ENCODE measurements at regions not wholly inside any gene's neighbourhood (a gene's known extent, or its start where the extent isn't known, plus 50 kb on each side); places are given as distances from the start of the nearest gene placed in this dataset.

DNA sequence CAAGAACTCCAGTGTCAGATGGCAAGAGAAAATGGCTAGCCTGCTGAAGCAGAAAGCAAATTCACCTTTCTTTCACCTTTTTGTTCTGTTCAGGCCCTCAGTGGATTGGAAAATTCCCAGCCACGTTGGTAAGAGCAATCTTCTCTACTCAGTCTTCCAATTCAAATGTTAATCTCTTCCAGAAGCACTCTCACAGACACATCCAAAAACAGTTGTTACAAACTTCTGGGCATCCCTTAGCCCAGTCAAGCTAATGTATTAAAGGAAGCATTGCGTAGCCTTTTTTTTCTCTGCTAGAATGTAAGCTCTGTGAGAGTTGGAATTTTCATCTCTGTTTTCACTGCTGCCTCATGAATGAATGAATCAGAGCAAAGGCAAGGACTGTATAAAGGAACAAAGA is 109.2 kb upstream of the ROBO2 start:
- TF ChIP-seq, protein P1, sequence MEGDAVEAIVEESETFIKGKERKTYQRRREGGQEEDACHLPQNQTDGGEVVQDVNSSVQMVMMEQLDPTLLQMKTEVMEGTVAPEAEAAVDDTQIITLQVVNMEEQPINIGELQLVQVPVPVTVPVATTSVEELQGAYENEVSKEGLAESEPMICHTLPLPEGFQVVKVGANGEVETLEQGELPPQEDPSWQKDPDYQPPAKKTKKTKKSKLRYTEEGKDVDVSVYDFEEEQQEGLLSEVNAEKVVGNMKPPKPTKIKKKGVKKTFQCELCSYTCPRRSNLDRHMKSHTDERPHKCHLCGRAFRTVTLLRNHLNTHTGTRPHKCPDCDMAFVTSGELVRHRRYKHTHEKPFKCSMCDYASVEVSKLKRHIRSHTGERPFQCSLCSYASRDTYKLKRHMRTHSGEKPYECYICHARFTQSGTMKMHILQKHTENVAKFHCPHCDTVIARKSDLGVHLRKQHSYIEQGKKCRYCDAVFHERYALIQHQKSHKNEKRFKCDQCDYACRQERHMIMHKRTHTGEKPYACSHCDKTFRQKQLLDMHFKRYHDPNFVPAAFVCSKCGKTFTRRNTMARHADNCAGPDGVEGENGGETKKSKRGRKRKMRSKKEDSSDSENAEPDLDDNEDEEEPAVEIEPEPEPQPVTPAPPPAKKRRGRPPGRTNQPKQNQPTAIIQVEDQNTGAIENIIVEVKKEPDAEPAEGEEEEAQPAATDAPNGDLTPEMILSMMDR (IDR thresholded peaks at IDR 0.05): no peak

DNA sequence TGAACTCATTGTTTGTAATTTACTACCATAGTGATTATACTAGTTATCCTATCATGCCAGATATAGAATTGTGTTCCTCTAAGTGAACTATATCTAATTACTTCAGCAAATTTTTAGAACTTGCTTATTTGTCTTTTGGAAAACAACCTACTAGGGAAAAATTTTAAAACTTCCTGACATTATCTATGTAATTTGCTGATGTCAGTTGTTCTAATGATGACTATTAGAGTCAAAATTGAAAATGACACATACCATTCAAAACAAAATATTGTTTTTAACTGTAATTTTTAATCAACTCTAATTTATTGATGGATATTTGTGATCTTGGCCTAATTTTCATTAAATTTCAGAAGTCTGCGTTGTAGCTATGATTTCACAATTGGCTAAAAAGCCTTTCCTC is 106.7 kb upstream of the ROBO2 start:
- TF ChIP-seq, protein P1 (IDR thresholded peaks at IDR 0.05): no peak

DNA sequence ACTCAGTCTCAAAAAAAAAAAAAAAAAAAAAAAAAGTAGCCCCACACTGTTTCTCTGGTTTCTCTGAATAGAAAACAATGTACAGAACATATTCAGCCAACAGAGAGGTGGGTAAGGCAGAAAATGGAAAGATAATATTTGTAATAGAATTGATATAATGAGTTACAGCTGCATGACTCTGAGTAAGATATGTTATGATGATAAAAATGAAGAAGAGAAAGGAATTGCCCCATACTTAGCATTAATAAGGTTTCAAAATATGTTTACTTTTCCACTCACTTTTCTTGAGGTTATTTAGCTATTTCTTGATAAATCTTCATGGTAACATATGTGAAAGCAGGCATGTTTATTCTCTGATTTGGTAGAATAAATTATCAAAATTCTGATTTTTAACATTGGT is 100.9 kb upstream of the ROBO2 start:
- TF ChIP-seq, protein P1 (IDR thresholded peaks at IDR 0.05): no peak

DNA sequence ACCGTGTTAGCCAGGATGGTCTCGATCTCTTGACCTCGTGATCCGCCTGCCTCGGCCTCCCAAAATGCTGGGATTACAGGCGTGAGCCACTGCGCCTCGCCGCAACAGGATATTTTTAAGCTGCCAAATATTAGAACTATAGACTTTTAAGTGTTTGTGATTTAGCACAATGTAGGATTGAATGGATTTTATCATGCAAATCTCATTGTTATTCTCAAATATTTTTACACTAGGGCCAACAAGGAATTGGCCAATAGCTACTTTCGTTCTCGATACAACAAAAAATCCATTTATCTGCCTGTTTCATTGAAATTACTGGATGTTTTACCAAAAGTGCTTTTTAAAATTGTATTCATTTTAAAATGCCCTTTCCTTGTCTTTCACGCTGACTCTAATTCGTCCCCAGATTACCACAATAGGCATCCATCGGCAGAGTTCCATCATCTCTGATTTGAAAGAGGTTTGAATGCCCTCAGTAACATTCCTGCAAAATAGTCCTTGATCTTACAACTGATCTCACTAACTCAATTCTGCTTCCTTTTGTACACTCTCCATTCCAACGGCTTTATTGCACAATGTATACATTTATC is 99.6 kb upstream of the ROBO2 start:
- TF ChIP-seq, protein P1 (IDR thresholded peaks at IDR 0.05): no peak

DNA sequence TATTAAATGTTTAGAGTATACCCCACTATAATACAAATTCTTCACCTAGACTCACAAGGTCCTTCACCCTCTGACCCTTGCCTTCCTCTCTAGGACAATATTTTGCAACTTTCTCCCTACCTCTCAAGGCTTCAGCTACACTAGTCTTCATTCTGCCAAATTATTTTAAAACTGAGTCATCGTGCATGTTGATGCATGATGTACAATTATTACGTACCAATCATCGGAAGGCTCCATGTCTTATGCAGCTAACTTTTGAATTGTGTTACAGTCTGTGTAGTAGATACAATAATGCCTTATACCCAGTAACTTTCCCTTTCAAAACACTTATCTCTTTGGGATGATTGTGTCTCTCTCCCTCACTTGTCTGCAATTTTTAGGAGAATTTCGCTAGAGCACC is 98.5 kb upstream of the ROBO2 start:
- TF ChIP-seq, protein P1 (IDR thresholded peaks at IDR 0.05): no peak

DNA sequence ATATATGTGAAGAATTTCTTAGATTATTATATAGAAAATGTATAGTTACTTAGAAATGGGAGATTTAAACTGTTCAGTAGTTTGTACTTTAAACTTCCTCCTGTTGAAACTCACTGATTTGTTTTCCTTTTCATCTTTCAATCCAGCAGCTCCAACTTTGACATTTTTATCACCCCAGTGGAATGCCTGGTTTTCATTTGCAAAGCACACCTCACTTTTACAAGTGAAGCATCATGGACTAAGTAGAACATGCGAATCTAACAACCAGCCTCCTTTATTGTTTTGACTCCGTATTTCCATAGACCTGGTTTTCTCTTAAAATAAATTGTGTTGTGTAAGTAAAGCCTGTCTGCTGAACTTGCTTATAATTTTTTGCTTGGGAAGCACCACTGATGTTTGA is 97.8 kb upstream of the ROBO2 start:
- TF ChIP-seq, protein P1 (IDR thresholded peaks at IDR 0.05): no peak

DNA sequence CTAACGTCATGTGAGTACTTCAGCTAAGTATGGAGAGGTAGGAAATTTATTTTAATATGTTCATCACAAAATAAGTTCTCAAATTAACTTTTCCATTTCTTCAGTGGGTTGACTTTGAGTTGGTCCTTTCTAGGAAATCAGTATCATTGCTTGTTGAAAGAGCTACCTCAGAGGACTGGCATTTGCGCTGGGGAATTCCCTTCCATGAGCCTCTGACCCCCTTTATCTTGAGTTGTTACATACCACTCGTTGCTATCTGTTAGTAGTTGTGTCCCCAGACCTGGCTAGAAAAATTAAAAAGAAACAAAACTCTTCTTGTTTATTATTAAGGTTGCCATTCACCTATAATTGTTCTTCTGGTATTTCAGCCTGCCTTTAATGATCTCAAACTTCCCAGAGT is 96.8 kb upstream of the ROBO2 start:
- TF ChIP-seq, protein P1 (IDR thresholded peaks at IDR 0.05): no peak

DNA sequence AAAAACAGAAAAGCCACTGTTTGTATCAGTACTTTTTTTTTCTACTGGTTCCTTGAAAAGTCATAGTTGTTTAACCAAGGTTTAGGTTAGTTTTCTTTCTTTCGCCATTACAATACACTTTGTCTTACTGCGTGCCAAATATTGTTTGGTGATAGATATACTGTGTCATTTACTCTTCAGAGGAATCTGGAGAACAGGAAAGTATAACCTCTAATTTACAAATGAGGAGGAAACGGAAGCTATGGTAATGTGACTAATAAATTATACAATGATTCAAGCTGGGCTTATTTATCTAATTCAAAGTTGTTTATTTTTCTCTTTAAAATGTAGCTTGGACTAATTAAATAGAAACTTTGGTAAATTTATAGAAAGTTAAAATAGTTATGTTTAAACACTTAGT is 96.2 kb upstream of the ROBO2 start:
- TF ChIP-seq, protein P1 (IDR thresholded peaks at IDR 0.05): no peak

All from LNCAP (cell line).